Trophoblast cell (in vitro differentiated cells and primary cell): ENCODE measurements at regions not wholly inside any gene's neighbourhood (a gene's known extent, or its start where the extent isn't known, plus 50 kb on each side); places are given as distances from the start of the nearest gene placed in this dataset.

Experiments
- DNase-seq, 2 donors: peaks; one replicate each; pipeline ENCODE4 v3.0.0-alpha.2; 2016
- H2AFZ ChIP-seq: 2 replicates; pipeline ENCODE4 v1.6.1; 2013; ENCODE audit warnings: low read length, moderate library complexity, mild to moderate bottlenecking; ENCODE audit not compliant: insufficient read depth, poor library complexity
- H2AK5ac ChIP-seq: 2 replicates; pipeline ENCODE4 v1.6.1; 2013; ENCODE audit warnings: mild to moderate bottlenecking, low read length
- H2BK120ac ChIP-seq: 2 replicates; pipeline ENCODE4 v1.6.1; 2013; ENCODE audit warnings: low read length, mild to moderate bottlenecking, moderate library complexity; ENCODE audit not compliant: insufficient read depth, poor library complexity
- H2BK12ac ChIP-seq: 2 replicates; pipeline ENCODE4 v1.6.1; 2013; ENCODE audit warnings: mild to moderate bottlenecking, low read length, moderate library complexity
- H2BK5ac ChIP-seq: 2 replicates; pipeline ENCODE4 v1.6.1; 2013; ENCODE audit warnings: low read length, low read depth, moderate library complexity, mild to moderate bottlenecking; ENCODE audit not compliant: poor library complexity
- H3K14ac ChIP-seq: 2 replicates; pipeline ENCODE4 v1.6.1; 2013; ENCODE audit warnings: mild to moderate bottlenecking, low read length
- H3K18ac ChIP-seq: 2 replicates; pipeline ENCODE4 v1.6.1; 2013; ENCODE audit warnings: mild to moderate bottlenecking, low read length
- H3K23ac ChIP-seq: 2 replicates; pipeline ENCODE4 v1.6.1; 2013; ENCODE audit warnings: low read length
- H3K27ac ChIP-seq: 2 replicates; pipeline ENCODE4 v1.5.1; 2013; ENCODE audit warnings: low read depth, mild to moderate bottlenecking, inconsistent platforms, low read length, moderate library complexity
- H3K27me3 ChIP-seq: 2 replicates; pipeline ENCODE4 v1.6.1; 2013; ENCODE audit warnings: inconsistent platforms, mild to moderate bottlenecking, low read length, moderate library complexity; ENCODE audit not compliant: insufficient read depth
- H3K36me3 ChIP-seq, 2 experiments: 1 replicate in 1 of 2; 2 replicates in 1 of 2; pipeline ENCODE4 v1.6.1; 2013; ENCODE audit warnings: low read length in 2 of 2, mild to moderate bottlenecking in 2 of 2, moderate library complexity in 1 of 2; ENCODE audit not compliant: insufficient read depth in 2 of 2, control insufficient read depth in 1 of 2
- H3K4ac ChIP-seq: 2 replicates; pipeline ENCODE4 v1.6.1; 2013; ENCODE audit warnings: low read depth, mild to moderate bottlenecking, low read length, moderate library complexity
- H3K4me1 ChIP-seq, 2 experiments: 1 replicate in 1 of 2; 2 replicates in 1 of 2; pipeline ENCODE4 v1.6.1; 2013; ENCODE audit warnings: low read length in 2 of 2, mild to moderate bottlenecking in 2 of 2, moderate library complexity in 1 of 2; ENCODE audit not compliant: insufficient read depth in 2 of 2, control insufficient read depth in 1 of 2
- H3K4me2 ChIP-seq: 2 replicates; pipeline ENCODE4 v1.6.1; 2013; ENCODE audit warnings: inconsistent platforms, mild to moderate bottlenecking, low read length, moderate library complexity
- H3K4me3 ChIP-seq: 2 replicates; pipeline ENCODE4 v1.5.1; 2013; ENCODE audit warnings: mild to moderate bottlenecking, low read depth, low read length, inconsistent platforms
- H3K79me1 ChIP-seq: one replicate; pipeline ENCODE4 v1.6.1; 2013; ENCODE audit warnings: low read length
- H3K79me2 ChIP-seq: 2 replicates; pipeline ENCODE4 v1.6.1; 2013; ENCODE audit warnings: low read length, mild to moderate bottlenecking; ENCODE audit not compliant: control insufficient read depth, insufficient read depth, poor library complexity
- H3K9ac ChIP-seq: 2 replicates; pipeline ENCODE4 v1.6.1; 2013; ENCODE audit warnings: mild to moderate bottlenecking, low read length
- H3K9me3 ChIP-seq: 2 replicates; pipeline ENCODE4 v1.6.1; 2013; ENCODE audit warnings: low read depth, mild to moderate bottlenecking, control low read depth, inconsistent platforms, low read length; ENCODE audit not compliant: insufficient read depth
- H4K12ac ChIP-seq: 2 replicates; pipeline ENCODE4 v1.6.1; 2013; ENCODE audit warnings: low read depth, mild to moderate bottlenecking, low read length, moderate library complexity
- H4K8ac ChIP-seq: 2 replicates; pipeline ENCODE4 v1.6.1; 2013; ENCODE audit warnings: low read depth, mild to moderate bottlenecking, low read length, moderate library complexity
- H4K91ac ChIP-seq: one replicate; pipeline ENCODE4 v1.6.1; 2013; ENCODE audit warnings: low read depth, mild to moderate bottlenecking, low read length, moderate library complexity
- WGBS: extraction: QIAGEN DNeasy Blood & Tissue Kit; methylation state at CpG from one replicate; pipeline ENCODE4 v1.1.7; 2013; ENCODE audit warnings: missing lambda C conversion rate; ENCODE audit not compliant: insufficient read length, insufficient coverage; ENCODE audit errors: extremely low coverage; 5-methylcytosine and 5-hydroxymethylcytosine counted together

DNA sequence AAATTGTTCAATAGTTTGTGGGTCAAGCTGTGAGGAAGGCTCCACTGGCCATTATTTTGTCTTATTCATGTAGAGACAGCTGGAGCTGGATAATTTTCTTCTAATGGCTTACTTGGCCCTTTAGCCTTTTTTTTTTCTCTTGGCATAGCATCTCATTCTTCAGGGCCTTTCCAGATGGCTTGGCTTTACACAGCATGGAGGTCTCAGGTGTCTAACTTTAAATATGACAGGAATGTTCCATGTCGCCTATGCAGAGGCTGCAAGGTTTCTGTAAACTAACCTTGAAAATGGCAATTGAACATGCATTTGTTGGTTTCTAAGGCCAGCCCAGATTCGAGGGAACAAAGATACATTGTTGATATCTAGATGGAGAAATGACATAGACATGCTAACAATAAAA, 247.9 kb upstream of the CNTN5 start:
- Histone ChIP-seq H4K91ac (no peak overlapping the region), H3K79me1 (no peaks in the 10 kb centered on the region), H3K4me3 (no peak overlapping the region), H4K8ac (no peak overlapping the region), H3K4ac (no peak overlapping the region), H3K36me3 (no peaks in the 10 kb centered on the region), H3K18ac (no peak overlapping the region), H3K9ac (no peak overlapping the region), H3K23ac (no peak overlapping the region), H3K27me3 (no peaks in the 10 kb centered on the region), H3K4me2 (no peak overlapping the region), H3K4me1 (no peaks in the 10 kb centered on the region), H3K14ac (no peak overlapping the region), H3K79me2 (no peaks in the 10 kb centered on the region), H3K27ac (no peak overlapping the region), H4K12ac (no peak overlapping the region), H2BK5ac (no peak overlapping the region), H2BK120ac (no peak overlapping the region), H2AK5ac (no peak overlapping the region), H2BK12ac (no peak overlapping the region), H2AFZ (no peak overlapping the region), H3K9me3 (no peaks in the 10 kb centered on the region)
- DNase-seq, result no peak
- WGBS, result no CpG with 5 or more reads among the region's 2 CpGs

- no peak overlapping the region for H2BK12ac ChIP-seq
- no peaks in the 10 kb centered on the region for H3K27me3 ChIP-seq
- DNase-seq, result no peak
- H3K4me2 ChIP-seq, result no peak overlapping the region
- no peak overlapping the region for H3K14ac ChIP-seq
- WGBS, result no CpG with 5 or more reads among the region's 2 CpGs
- H3K4me3 ChIP-seq, result no peak overlapping the region
- no peak overlapping the region for H2BK5ac ChIP-seq
- H3K79me1 ChIP-seq, result no peaks in the 10 kb centered on the region
- H4K8ac ChIP-seq, result no peak overlapping the region
- no peak overlapping the region for H3K18ac ChIP-seq
- no peaks in the 10 kb centered on the region for H3K79me2 ChIP-seq
- H3K27ac ChIP-seq, result no peak overlapping the region
- H4K12ac ChIP-seq, result no peak overlapping the region
- no peak overlapping the region for H2BK120ac ChIP-seq
- no peak overlapping the region for H2AFZ ChIP-seq
- H3K36me3 ChIP-seq, result no peaks in the 10 kb centered on the region
- H4K91ac ChIP-seq, result no peak overlapping the region
- H3K9me3 ChIP-seq, result no peaks in the 10 kb centered on the region
- H3K23ac ChIP-seq, result no peak overlapping the region
- H2AK5ac ChIP-seq, result no peak overlapping the region
- no peak overlapping the region for H3K9ac ChIP-seq
- H3K4me1 ChIP-seq, result no peaks in the 10 kb centered on the region
- H3K4ac ChIP-seq, result no peak overlapping the region
These were observed 227.5 kb upstream of the CNTN5 start for GRCh38 chr11:98793276-98793675.

- Histone ChIP-seq H3K79me2 (no peaks in the 10 kb centered on the region), H3K27me3 (no peaks in the 10 kb centered on the region), H4K91ac (no peak overlapping the region), H2BK120ac (no peak overlapping the region), H2AFZ (no peak overlapping the region), H3K23ac (no peak overlapping the region), H4K8ac (no peak overlapping the region), H3K79me1 (no peaks in the 10 kb centered on the region), H3K9me3 (no peaks in the 10 kb centered on the region), H3K4me3 (no peak overlapping the region), H3K9ac (no peak overlapping the region), H2BK5ac (no peak overlapping the region), H3K4me1 (no peaks in the 10 kb centered on the region), H3K18ac (no peak overlapping the region), H3K27ac (no peak overlapping the region), H3K4ac (no peak overlapping the region), H2BK12ac (no peak overlapping the region), H3K4me2 (no peak overlapping the region), H3K36me3 (no peaks in the 10 kb centered on the region), H4K12ac (no peak overlapping the region), H3K14ac (no peak overlapping the region), H2AK5ac (no peak overlapping the region)
- no peak for DNase-seq
These were observed 222.4 kb upstream of the CNTN5 start for GRCh38 chr11:98798333-98798732.

GRCh38 chr11:98800696-98801095, 220.1 kb upstream of the CNTN5 start:
- Histone ChIP-seq H3K14ac (no peak overlapping the region), H3K79me2 (no peaks in the 10 kb centered on the region)

More at GRCh38 chr11:98800696-98801095, 220.1 kb upstream of the CNTN5 start:
- no peak overlapping the region for H2AK5ac ChIP-seq
- no peak overlapping the region for H3K23ac ChIP-seq
- H2BK120ac ChIP-seq, result no peak overlapping the region
- H2BK12ac ChIP-seq, result no peak overlapping the region
- H3K4me1 ChIP-seq, result no peaks in the 10 kb centered on the region
- H3K27me3 ChIP-seq, result no peaks in the 10 kb centered on the region
- H2BK5ac ChIP-seq, result no peak overlapping the region
- WGBS, result no CpG with 5 or more reads among the region's 4 CpGs
- H3K4ac ChIP-seq, result no peak overlapping the region
- no peak overlapping the region for H3K4me2 ChIP-seq
- no peak overlapping the region for H2AFZ ChIP-seq
- H3K79me1 ChIP-seq, result no peaks in the 10 kb centered on the region
- no peak overlapping the region for H4K91ac ChIP-seq
- H3K18ac ChIP-seq, result no peak overlapping the region
- DNase-seq, result no peak
- no peak overlapping the region for H4K8ac ChIP-seq
- H4K12ac ChIP-seq, result no peak overlapping the region
- no peaks in the 10 kb centered on the region for H3K9me3 ChIP-seq
- H3K4me3 ChIP-seq, result no peak overlapping the region
- no peak overlapping the region for H3K27ac ChIP-seq
- no peak overlapping the region for H3K9ac ChIP-seq
- no peaks in the 10 kb centered on the region for H3K36me3 ChIP-seq
